SH-SY5Y (cell line): ENCODE measurements at regions not wholly inside any gene's neighbourhood (a gene's known extent, or its start where the extent isn't known, plus 50 kb on each side); places are given as distances from the start of the nearest gene placed in this dataset.

Experiments used
- GATA2 ChIP-seq: IDR thresholded peaks from 2 replicates; pipeline ENCODE4 v1.6.1; 2011; ENCODE audit warnings: mild to moderate bottlenecking, low read depth, low read length
- GATA3 ChIP-seq: IDR thresholded peaks from 2 replicates; pipeline ENCODE4 v1.6.1; 2011; ENCODE audit warnings: low read depth, mild to moderate bottlenecking, low read length, moderate library complexity

GRCh38 chr1:55428231-55428630 is 213.1 kb upstream of the USP24 start:
- no peak for TF ChIP-seq GATA2
- no peak for TF ChIP-seq GATA3
